OCI-LY3 (cell line): ENCODE measurements at regions not wholly inside any gene's neighbourhood (a gene's known extent, or its start where the extent isn't known, plus 50 kb on each side); places are given as distances from the start of the nearest gene placed in this dataset.

Source experiments
- H2AFZ ChIP-seq: fragments of 200-600, 300-600 bp; shearing (Covaris generic); 2 replicates; pipeline ENCODE4 v1.6.0; 2014; ENCODE audit warnings: antibody characterized with exemption, low read depth, low read length
- H3K27ac ChIP-seq: fragments of 200-600, 300-600 bp; sonication (generic); 2 replicates; pipeline ENCODE4 v1.5.1; 2014; ENCODE audit warnings: mild to moderate bottlenecking, low read length, moderate library complexity, mixed read lengths
- H3K27me3 ChIP-seq: fragments of 200-600, 300-600 bp; sonication (generic); 2 replicates; pipeline ENCODE4 v1.6.1; 2014; ENCODE audit warnings: low read depth, low read length, mixed read lengths
- H3K36me3 ChIP-seq: fragments of 200-600, 300-600 bp; sonication (generic); replicated peaks from 2 replicates; pipeline ENCODE3; 2014; ENCODE audit warnings: low read depth, low read length, mixed read lengths
- H3K4me1 ChIP-seq: fragments of 300-600, 200-600 bp; sonication (generic); 2 replicates; pipeline ENCODE4 v1.6.1; 2014; ENCODE audit warnings: low read length, mixed read lengths
- H3K4me2 ChIP-seq: fragments of 200-600, 300-600 bp; sonication (generic); 2 replicates; pipeline ENCODE4 v1.6.1; 2014; ENCODE audit warnings: low read length, mixed read lengths
- H3K4me3 ChIP-seq: fragments of 300-600, 200-600 bp; sonication (generic); 2 replicates; pipeline ENCODE4 v1.5.1; 2014; ENCODE audit warnings: antibody characterized with exemption, mild to moderate bottlenecking, low read length, moderate library complexity
- H3K79me2 ChIP-seq: fragments of 300-600, 200-600 bp; shearing (Covaris generic); 2 replicates; pipeline ENCODE4 v1.6.1; 2014; ENCODE audit warnings: mild to moderate bottlenecking, low read length, mixed read lengths
- H3K9ac ChIP-seq: fragments of 300-600, 200-600 bp; shearing (Covaris generic); 2 replicates; pipeline ENCODE4 v1.6.0; 2014; ENCODE audit warnings: mild to moderate bottlenecking, low read length, moderate library complexity
- H3K9me3 ChIP-seq: fragments of 200-600, 300-600 bp; shearing (Covaris generic); 2 replicates; pipeline ENCODE4 v1.6.1; 2014; ENCODE audit warnings: low read length, mixed read lengths; ENCODE audit not compliant: insufficient read depth
- H4K20me1 ChIP-seq: fragments of 200-600, 300-600 bp; sonication (generic); 2 replicates; pipeline ENCODE4 v1.6.1; 2016; ENCODE audit warnings: low read length, mixed read lengths; ENCODE audit not compliant: insufficient read depth
- EZH2phosphoT487 ChIP-seq: fragments of 200-600 bp; shearing (Covaris generic); IDR thresholded peaks from 2 replicates; pipeline ENCODE4 v1.6.1; 2018; ENCODE audit warnings: antibody characterized with exemption, mixed run types, low read depth
- TF ChIP-seq, protein P1 (sequence below): fragments of 200-600, 300-600 bp; sonication (generic); IDR thresholded peaks from 2 replicates; pipeline ENCODE4 v1.5.1; 2014; ENCODE audit warnings: antibody characterized with exemption, low read length, low read depth

- Histone ChIP-seq H4K20me1 (no peaks in the 10 kb centered on the region), H3K4me3 (no peak overlapping the region), H2AFZ (no peak overlapping the region), H3K27ac (no peak overlapping the region), H3K9ac (no peak overlapping the region), H3K4me1 (peaks cover 7% of the 10 kb centered on the region; the same call in 1 of the 2 replicates), H3K27me3 (no peaks in the 10 kb centered on the region), H3K79me2 (no peaks in the 10 kb centered on the region), H3K4me2 (no peak overlapping the region), H3K36me3 (no peaks in the 10 kb centered on the region), H3K9me3 (no peaks in the 10 kb centered on the region)
- TF ChIP-seq, protein P1, sequence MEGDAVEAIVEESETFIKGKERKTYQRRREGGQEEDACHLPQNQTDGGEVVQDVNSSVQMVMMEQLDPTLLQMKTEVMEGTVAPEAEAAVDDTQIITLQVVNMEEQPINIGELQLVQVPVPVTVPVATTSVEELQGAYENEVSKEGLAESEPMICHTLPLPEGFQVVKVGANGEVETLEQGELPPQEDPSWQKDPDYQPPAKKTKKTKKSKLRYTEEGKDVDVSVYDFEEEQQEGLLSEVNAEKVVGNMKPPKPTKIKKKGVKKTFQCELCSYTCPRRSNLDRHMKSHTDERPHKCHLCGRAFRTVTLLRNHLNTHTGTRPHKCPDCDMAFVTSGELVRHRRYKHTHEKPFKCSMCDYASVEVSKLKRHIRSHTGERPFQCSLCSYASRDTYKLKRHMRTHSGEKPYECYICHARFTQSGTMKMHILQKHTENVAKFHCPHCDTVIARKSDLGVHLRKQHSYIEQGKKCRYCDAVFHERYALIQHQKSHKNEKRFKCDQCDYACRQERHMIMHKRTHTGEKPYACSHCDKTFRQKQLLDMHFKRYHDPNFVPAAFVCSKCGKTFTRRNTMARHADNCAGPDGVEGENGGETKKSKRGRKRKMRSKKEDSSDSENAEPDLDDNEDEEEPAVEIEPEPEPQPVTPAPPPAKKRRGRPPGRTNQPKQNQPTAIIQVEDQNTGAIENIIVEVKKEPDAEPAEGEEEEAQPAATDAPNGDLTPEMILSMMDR: no peak
- TF ChIP-seq EZH2phosphoT487: no peak
Measured at GRCh38 chr18:27803957-27804356, 373.0 kb downstream of the CDH2 start.

GRCh38 chr18:27797484-27797883 is 379.4 kb downstream of the CDH2 start:
- Histone ChIP-seq H3K27ac (no peak overlapping the region), H3K79me2 (no peaks in the 10 kb centered on the region), H3K9ac (no peak overlapping the region), H3K36me3 (no peaks in the 10 kb centered on the region), H3K4me2 (0 out of 2 replicates have a peak overlapping the region, but pooled peaks have one; percentile 2), H3K9me3 (no peaks in the 10 kb centered on the region), H3K27me3 (no peaks in the 10 kb centered on the region), H3K4me1 (no peaks in the 10 kb centered on the region), H2AFZ (peak overlapping the region; percentile 64; the same call in 1 of the 2 replicates), H3K4me3 (no peak overlapping the region), H4K20me1 (no peaks in the 10 kb centered on the region)
- TF ChIP-seq, protein P1: no peak
- TF ChIP-seq EZH2phosphoT487: no peak

- no peaks in the 10 kb centered on the region for H4K20me1 ChIP-seq
- H2AFZ ChIP-seq: no peak overlapping the region
- no peak overlapping the region for H3K9ac ChIP-seq
- H3K27me3 ChIP-seq: no peaks in the 10 kb centered on the region
- no peaks in the 10 kb centered on the region for H3K36me3 ChIP-seq
- H3K4me2 ChIP-seq: peak overlapping the region; percentile 26; the same call in 1 of the 2 replicates
- H3K4me3 ChIP-seq: no peak overlapping the region
- no peaks in the 10 kb centered on the region for H3K4me1 ChIP-seq
- no peaks in the 10 kb centered on the region for H3K79me2 ChIP-seq
- TF ChIP-seq, protein P1: no peak
- no peak for TF ChIP-seq EZH2phosphoT487
- no peak overlapping the region for H3K27ac ChIP-seq
- no peaks in the 10 kb centered on the region for H3K9me3 ChIP-seq
Measured at GRCh38 chr18:27794181-27794926, 382.6 kb downstream of the CDH2 start.

DNA sequence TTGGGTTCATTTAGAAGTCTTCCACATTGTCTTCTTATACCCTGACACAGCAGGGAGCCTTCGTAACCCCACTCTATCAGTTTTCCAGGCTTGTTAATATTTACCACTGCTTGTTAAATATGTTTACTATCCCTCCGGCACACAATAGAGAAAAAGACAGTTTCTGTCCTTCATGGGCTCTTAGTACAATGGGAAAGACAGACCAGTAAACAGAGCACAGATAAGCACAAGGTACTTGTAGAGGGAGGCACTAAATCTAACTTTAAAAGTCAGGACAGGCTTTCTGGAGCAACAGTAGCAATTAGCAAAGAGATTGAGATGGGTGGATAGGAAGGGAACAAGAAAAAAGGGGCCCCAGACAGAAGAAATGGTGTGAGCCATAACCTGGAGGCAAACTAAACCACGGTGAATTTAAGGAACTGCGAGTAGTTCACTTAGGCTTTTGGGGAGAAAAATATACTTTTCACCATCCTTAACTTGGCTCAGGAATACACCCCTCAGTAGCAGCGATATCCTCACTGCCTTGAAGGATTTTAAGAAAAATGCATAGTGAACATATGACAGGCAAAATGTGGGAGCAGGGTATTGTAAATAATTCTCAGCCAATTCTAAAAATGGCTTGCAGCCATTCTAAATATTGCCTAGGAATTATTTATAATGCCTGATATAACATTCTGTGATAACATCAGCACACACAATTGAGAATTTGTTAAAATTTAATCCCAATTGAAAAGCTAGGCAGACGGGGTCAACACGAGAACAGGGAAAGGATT is 383.7 kb downstream of the CDH2 start:
- H3K27ac ChIP-seq: no peak overlapping the region
- no peaks in the 10 kb centered on the region for H3K27me3 ChIP-seq
- H3K9me3 ChIP-seq: no peaks in the 10 kb centered on the region
- H3K9ac ChIP-seq: no peak overlapping the region
- H3K4me2 ChIP-seq: no peak overlapping the region
- TF ChIP-seq, protein P1: no peak
- TF ChIP-seq EZH2phosphoT487: no peak
- no peaks in the 10 kb centered on the region for H3K36me3 ChIP-seq
- H2AFZ ChIP-seq: no peak overlapping the region
- no peak overlapping the region for H3K4me3 ChIP-seq
- no peaks in the 10 kb centered on the region for H3K4me1 ChIP-seq
- H4K20me1 ChIP-seq: no peaks in the 10 kb centered on the region
- H3K79me2 ChIP-seq: no peaks in the 10 kb centered on the region
